SJSA1 (cell line): ENCODE measurements at regions not wholly inside any gene's neighbourhood (a gene's known extent, or its start where the extent isn't known, plus 50 kb on each side); places are given as distances from the start of the nearest gene placed in this dataset.

Experiments used
- DNase-seq, 2 experiments: peaks; one replicate each; pipeline ENCODE4 v3.0.0-alpha.2; 2015 to 2020; ENCODE audit warnings: low spot score in 2 of 2, low read depth in 1 of 2
- H3K27ac ChIP-seq: fragments of 250-450 bp; sonication (Bioruptor Pico); 2 replicates; pipeline ENCODE4 v1.5.1; 2020; ENCODE audit warnings: mild to moderate bottlenecking, moderate library complexity
- H3K27me3 ChIP-seq: fragments of 250-450 bp; sonication (Bioruptor Pico); replicated peaks from 2 replicates; pipeline ENCODE4 v1.5.1; 2020; ENCODE audit warnings: mild to moderate bottlenecking, moderate library complexity
- H3K36me3 ChIP-seq: fragments of 250-450 bp; sonication (Bioruptor Pico); 2 replicates; pipeline ENCODE4 v1.5.1; 2020; ENCODE audit warnings: mild to moderate bottlenecking
- H3K4me1 ChIP-seq: fragments of 250-450 bp; sonication (Bioruptor Pico); replicated peaks from 2 replicates; pipeline ENCODE4 v1.6.1; 2021; ENCODE audit warnings: mild to moderate bottlenecking
- H3K4me3 ChIP-seq: fragments of 250-450 bp; sonication (Bioruptor Pico); 2 replicates; pipeline ENCODE4 v1.5.1; 2020; ENCODE audit warnings: mild to moderate bottlenecking
- H3K9me3 ChIP-seq: fragments of 250-450 bp; sonication (Bioruptor Pico); replicated peaks from 2 replicates; pipeline ENCODE4 v1.5.1; 2020; ENCODE audit warnings: mild to moderate bottlenecking

DNA sequence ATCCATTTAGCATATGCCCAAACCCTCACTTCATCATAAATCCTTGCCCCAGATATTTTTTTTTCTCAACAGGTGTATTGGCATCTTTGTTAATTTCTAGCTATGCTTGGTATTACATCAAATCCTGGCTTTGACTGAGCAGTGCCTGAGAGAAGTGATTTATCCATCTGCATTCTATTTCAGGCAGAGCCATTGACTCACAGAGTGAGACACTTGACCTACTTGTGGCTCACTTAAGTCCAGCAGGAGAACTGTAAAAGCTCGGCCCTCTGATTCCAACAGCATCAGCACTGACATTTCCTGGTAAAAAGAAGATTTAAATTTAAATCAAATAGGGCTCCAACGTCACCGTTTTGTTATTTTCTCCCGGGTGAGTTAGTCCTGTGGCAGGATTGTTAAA is 93.4 kb downstream of the PLK2 start:
- Histone ChIP-seq H3K4me1 (no peaks in the 10 kb centered on the region), H3K36me3 (no peaks in the 10 kb centered on the region), H3K27ac (no peak overlapping the region), H3K27me3 (no peaks in the 10 kb centered on the region), H3K9me3 (no peaks in the 10 kb centered on the region), H3K4me3 (no peak overlapping the region)
- no peak for DNase-seq

DNA sequence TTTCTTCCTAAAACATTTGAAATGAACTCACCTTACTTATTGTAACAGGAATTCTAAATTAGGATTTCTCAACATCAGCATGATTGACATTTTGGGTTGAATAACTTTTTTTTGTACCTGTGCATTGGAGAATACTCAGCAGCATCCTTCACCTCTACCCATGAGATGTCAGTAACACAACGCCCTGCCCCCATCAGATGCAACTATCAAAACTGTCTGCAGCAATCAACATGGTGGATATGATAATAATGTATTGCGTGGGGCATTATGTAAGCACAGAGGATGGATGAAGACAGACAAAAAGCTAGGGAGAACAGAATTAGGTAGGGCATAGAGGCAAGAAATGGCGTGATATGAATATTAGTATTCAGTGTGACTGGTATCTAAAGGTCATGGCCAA is 94.1 kb downstream of the PLK2 start:
- Histone ChIP-seq H3K4me1 (no peaks in the 10 kb centered on the region), H3K27me3 (no peaks in the 10 kb centered on the region), H3K9me3 (no peaks in the 10 kb centered on the region), H3K36me3 (no peaks in the 10 kb centered on the region), H3K4me3 (no peak overlapping the region), H3K27ac (no peak overlapping the region)
- DNase-seq, result no peak

DNA sequence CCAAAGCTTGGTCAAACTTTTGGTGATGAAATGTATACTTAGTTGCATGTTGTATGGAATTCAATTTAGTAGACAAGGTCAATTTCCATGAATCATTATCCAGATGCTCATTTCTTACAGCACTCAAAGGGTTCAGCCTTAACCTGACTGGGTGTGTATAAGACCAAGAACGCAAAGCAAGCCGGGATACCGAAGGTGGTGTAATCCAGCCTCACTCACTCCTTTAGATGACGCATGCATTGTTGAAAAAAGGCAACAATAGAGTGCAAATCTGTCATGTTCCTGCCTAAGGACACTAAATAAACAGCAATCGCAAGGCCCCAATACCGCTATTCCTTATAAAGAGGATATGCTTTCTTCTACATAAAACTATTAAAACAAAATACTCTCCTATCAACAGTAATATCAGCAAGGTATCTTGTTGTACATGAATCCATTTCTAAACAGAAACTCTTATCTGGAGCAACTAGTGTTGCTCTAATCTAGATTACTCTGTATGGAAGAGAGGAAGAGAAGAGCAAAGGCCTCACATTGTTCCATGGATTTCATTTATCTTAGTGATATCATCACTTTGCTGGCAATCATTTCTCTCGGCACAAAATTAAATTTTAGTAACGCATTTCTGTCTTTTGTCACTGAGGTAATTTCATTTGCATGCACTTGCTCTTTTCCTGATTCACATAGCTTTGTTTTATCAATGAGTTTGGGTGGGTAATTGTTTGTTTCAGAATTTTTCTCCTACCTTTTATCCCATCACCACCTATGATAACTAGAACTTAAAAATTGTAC is 96.2 kb downstream of the PLK2 start:
- Histone ChIP-seq H3K9me3 (no peaks in the 10 kb centered on the region), H3K4me1 (no peaks in the 10 kb centered on the region), H3K4me3 (no peak overlapping the region), H3K27me3 (no peaks in the 10 kb centered on the region), H3K36me3 (no peaks in the 10 kb centered on the region), H3K27ac (no peak overlapping the region)
- no peak for DNase-seq

DNA sequence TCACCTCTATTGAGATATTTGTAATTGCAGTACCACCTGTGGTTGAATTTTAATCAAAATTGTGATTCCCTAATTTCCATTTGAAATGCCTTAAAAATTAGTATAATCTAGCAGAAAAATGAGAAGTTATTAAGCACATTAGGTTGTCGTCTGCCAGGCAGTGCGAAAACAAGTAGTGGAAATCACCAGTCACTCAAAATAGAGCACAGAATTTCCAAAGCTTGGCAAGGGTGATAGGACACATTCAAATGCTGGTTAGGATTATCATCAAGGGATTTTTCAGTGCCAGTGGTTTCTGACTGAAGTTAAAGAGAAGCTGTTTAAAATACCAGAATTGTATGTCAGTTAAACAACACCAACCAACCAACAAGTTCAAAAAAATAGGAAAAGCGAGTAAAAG is 97.8 kb downstream of the PLK2 start:
- H3K27ac ChIP-seq, result no peak overlapping the region
- H3K36me3 ChIP-seq, result no peaks in the 10 kb centered on the region
- H3K4me3 ChIP-seq, result no peak overlapping the region
- H3K4me1 ChIP-seq, result no peaks in the 10 kb centered on the region
- H3K9me3 ChIP-seq, result no peaks in the 10 kb centered on the region
- H3K27me3 ChIP-seq, result no peaks in the 10 kb centered on the region
- DNase-seq, result no peak

DNA sequence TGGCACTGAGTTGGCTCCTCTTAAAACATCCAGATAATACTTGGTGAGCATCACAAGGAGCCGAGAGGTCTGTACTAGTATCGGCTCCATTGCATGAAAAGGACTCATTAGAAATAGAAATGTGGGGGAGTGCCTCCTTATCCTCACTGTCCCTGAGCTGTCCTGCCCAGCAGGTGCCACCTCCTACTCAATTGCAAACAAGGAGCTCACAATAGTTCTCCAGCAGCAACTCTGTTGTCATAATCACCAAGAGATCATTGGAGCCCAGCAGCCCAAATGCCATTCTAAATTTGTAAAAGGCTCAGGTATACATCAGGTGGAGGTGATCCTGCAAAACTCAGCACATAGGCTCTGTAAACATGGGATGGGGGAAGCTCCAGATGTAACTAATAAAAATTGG is 99.1 kb downstream of the PLK2 start:
- no peaks in the 10 kb centered on the region for H3K36me3 ChIP-seq
- no peaks in the 10 kb centered on the region for H3K4me1 ChIP-seq

DNA sequence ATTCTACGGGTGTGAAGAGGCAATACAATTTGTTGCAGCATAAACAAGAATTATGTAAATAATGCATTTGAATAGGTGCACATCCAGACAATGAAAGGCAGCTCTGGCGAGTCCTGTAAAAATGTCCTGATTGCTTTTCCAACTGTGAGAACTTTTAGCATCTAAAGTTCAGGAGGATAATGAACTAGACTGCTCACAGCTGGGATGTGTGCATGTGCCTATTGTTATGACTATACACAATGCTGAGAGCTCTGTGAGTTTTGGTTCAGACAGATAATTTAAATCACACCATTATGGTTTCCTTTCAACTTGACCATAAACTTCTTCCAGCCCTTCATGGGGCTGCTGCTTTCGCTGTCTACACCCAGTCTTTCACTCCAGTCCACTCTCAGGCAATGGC is 99.9 kb downstream of the PLK2 start:
- no peaks in the 10 kb centered on the region for H3K36me3 ChIP-seq
- H3K9me3 ChIP-seq, result no peaks in the 10 kb centered on the region
- H3K27me3 ChIP-seq, result no peaks in the 10 kb centered on the region
- H3K4me1 ChIP-seq, result no peaks in the 10 kb centered on the region
- DNase-seq, result no peak
- no peak overlapping the region for H3K27ac ChIP-seq
- H3K4me3 ChIP-seq, result no peak overlapping the region

More for the DNA sequence above, 99.1 kb downstream of the PLK2 start:
- H3K27ac ChIP-seq, result no peak overlapping the region
- no peaks in the 10 kb centered on the region for H3K27me3 ChIP-seq
- H3K4me3 ChIP-seq, result no peak overlapping the region
- no peaks in the 10 kb centered on the region for H3K9me3 ChIP-seq
- no peak for DNase-seq

DNA sequence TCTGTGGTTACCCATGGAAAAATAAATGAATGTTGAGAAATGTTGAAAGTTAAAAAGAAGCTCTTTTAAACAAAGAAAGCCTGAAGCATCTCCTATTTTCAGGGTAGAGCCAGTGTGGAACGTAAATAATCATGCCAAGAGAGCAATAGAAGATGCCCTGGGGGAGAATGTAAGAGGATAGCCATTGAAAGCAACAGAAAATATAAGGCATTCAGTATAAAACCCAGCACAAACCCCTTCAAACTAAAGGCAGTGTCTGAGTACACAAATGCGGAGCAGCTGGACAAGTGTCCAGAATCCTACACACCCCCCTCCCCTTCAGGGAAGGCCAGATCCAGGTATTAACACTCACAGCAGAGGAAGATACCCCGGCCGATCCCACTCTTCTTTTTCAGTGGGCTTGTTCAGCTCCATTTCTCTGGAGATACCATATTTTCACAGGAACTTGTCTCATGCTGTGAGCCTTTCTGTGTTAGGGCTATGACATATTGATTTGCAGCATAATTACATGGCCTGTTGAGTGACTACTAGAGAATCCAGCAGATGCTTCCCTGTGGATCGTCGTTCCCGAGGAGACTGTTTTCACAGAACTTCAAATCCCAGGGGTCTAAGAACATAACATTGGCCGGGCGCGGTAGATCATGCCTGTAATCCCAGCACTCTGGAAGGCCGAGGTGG is 101.2 kb downstream of the PLK2 start:
- H3K27ac ChIP-seq, result no peak overlapping the region
- DNase-seq, result no peak
- no peak overlapping the region for H3K4me3 ChIP-seq

DNA sequence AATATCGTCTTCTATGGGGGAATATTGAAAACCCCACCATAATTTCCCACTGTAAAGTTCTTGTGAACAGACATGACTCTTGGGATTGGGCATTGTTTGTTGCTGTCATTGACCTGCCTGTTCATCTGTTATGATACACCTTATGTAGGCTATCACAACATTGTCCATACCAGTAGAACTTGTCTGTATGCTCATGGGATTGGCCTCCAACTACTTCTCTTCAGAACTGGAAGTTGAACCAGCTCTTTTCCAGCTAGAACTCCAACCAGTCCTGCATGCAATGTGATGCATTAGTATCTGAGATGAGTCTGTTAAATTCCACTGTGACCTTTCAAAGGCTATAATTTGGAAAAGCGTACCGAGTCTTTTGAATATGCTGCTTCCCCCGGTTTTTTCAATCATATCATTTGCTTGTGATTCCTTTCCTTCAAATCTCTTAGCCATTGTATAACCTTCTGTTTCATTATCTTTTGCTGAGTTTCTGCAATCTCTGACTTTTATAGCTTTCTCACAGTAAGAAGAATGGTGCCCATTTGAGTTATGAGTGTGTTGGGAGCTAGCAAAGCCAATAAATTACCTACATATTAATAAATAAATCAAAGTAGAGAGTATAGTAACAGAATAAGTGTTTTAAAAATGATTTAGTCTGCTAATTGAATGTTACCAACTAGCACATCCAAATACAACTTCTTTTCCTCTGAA is 101.9 kb downstream of the PLK2 start:
- Histone ChIP-seq H3K27me3 (no peaks in the 10 kb centered on the region), H3K27ac (no peak overlapping the region), H3K9me3 (no peaks in the 10 kb centered on the region), H3K4me3 (no peak overlapping the region), H3K4me1 (no peaks in the 10 kb centered on the region), H3K36me3 (no peaks in the 10 kb centered on the region)
- no peak for DNase-seq

More for the DNA sequence above, 101.2 kb downstream of the PLK2 start:
- Histone ChIP-seq H3K36me3 (no peaks in the 10 kb centered on the region), H3K4me1 (no peaks in the 10 kb centered on the region), H3K27me3 (no peaks in the 10 kb centered on the region), H3K9me3 (no peaks in the 10 kb centered on the region)

DNA sequence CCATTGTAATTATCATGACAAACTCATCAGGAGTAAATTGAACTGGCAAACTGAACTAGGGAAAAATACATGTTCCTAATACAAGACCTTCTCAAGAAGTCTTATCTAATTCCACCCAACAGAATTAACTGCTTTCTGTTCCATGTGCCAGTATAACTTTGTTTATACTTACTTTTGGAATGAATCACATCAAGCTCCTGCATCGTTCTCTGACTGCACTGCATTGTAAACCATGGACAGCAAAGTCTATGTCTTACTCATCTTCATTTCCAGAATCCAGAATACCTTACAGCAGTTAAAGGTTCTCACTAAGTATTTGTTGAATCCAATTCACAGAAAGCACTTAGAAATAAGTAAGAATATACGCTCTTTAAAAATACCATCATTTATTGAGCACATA is 102.8 kb downstream of the PLK2 start:
- H3K9me3 ChIP-seq, result no peaks in the 10 kb centered on the region
- H3K27me3 ChIP-seq, result no peaks in the 10 kb centered on the region
- H3K4me3 ChIP-seq, result no peak overlapping the region
- no peaks in the 10 kb centered on the region for H3K4me1 ChIP-seq
- DNase-seq, result peak in 1 of 2 experiments; percentile 11
- H3K27ac ChIP-seq, result no peak overlapping the region
- no peaks in the 10 kb centered on the region for H3K36me3 ChIP-seq

DNA sequence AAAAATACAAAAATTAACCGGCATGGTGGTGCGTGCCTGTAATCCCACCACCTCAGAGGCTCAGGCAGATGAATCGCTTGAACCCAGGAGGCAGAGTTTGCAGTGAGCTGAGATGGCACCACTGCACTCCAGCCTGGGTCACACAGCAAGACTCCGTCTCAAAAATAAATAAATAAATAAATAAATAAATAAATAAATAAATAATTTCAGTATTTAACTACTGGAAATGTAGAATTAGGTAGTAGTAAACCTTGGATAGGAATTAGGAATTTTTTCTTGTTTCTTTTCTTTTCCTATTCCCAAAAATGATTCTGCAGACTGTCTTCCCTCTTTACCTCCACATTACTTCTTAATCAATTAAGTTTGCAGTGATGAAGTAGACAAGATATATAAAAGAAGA is 103.2 kb downstream of the PLK2 start:
- DNase-seq, result no peak
- Histone ChIP-seq H3K36me3 (no peaks in the 10 kb centered on the region), H3K4me3 (no peak overlapping the region), H3K27ac (no peak overlapping the region), H3K9me3 (no peaks in the 10 kb centered on the region), H3K27me3 (no peaks in the 10 kb centered on the region), H3K4me1 (no peaks in the 10 kb centered on the region)

DNA sequence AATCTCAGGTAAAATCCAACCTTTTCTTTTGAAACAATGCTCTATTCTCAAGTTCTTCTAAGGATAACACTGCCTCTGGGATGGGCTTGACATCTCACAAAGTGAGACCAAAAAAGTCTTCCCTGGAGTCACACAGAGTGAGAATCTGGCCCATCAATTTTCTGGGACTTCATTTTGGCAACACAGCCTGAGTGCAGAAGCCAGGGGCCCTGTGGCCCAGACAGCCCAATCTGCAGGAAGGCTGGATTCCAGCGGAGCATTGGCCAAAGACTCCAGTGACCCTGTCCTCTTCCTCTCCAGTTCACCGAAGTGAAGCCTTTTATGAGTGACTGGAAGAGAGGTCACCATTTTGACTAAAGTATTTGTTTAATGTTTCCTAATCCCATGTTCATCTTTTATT is 105.1 kb downstream of the PLK2 start:
- Histone ChIP-seq H3K27me3 (no peaks in the 10 kb centered on the region), H3K27ac (no peak overlapping the region), H3K4me1 (no peaks in the 10 kb centered on the region), H3K36me3 (no peaks in the 10 kb centered on the region), H3K9me3 (no peaks in the 10 kb centered on the region), H3K4me3 (no peak overlapping the region)
- no peak for DNase-seq

DNA sequence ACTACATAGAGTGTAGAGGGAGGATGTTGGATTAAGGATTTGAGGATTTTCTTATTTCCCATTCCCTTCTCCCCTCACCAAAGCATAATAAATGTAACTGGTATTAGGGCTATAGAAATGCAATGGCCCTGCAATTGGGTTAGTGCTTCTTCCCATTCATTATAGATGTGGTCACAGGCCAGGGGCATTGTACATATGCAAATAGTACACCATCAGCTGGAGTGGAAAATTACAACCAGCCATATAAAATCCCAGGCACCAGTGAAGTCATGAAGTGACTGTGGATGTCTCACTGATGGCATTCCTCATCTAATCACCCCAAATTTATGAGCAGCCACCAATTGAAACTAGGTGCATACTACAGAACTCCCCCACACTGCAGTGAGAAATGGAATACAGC is 105.9 kb downstream of the PLK2 start:
- H3K27ac ChIP-seq, result no peak overlapping the region
- no peak for DNase-seq

DNA sequence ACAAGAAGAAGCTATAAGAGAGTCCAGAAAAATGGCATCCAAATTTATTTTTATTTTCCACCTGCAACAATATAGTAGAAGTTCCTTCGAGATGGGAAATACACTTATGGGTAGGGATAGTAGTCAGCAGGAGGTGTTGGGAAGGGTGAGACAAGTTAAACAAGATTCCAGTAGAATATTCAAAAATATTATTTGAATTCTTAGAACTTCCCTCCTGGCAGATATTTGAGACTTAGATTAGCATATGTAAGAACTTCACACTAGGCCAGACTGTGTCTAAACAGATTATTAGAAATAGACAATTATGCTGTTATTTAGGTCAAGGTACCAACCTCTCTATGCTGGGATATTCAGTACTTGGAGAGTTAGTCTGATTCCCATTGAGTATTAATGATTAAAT is 108.7 kb downstream of the PLK2 start:
- Histone ChIP-seq H3K27me3 (no peaks in the 10 kb centered on the region), H3K36me3 (no peaks in the 10 kb centered on the region), H3K4me3 (no peak overlapping the region), H3K27ac (no peak overlapping the region), H3K4me1 (no peaks in the 10 kb centered on the region), H3K9me3 (no peaks in the 10 kb centered on the region)
- no peak for DNase-seq

More for the DNA sequence above, 105.9 kb downstream of the PLK2 start:
- no peaks in the 10 kb centered on the region for H3K4me1 ChIP-seq
- H3K36me3 ChIP-seq, result no peaks in the 10 kb centered on the region
- no peak overlapping the region for H3K4me3 ChIP-seq
- H3K9me3 ChIP-seq, result no peaks in the 10 kb centered on the region
- no peaks in the 10 kb centered on the region for H3K27me3 ChIP-seq
